ENCODE measurements at regions not wholly inside any gene's neighbourhood (a gene's known extent, or its start where the extent isn't known, plus 50 kb on each side); places are given as distances from the start of the nearest gene placed in this dataset.

GRCh38 chr11:92511522-92512203 lies 287.0 kb downstream of the FAT3 start:
- no peak for DNase-seq
- no peak for TF ChIP-seq CTCF (IDR thresholded peaks at IDR 0.05)
- Histone ChIP-seq H3K36me3 (no peaks in the 10 kb centered on the region), H3K27me3 (peaks cover 0 to under 1% (median 0%) of the 10 kb centered on the region in 7 donors), H3K27ac (no peak overlapping the region), H3K4me1 (no peaks in the 10 kb centered on the region), H3K4me3 (no peak overlapping the region), H3K9me3 (no peaks in the 10 kb centered on the region)
- intact Hi-C loops (cut with DNase I) = no loop called here
- 57 to 69% methylated on average over 1 of the region's 1 CpG for WGBS, 2 donors
- no peak for ATAC-seq

DNA sequence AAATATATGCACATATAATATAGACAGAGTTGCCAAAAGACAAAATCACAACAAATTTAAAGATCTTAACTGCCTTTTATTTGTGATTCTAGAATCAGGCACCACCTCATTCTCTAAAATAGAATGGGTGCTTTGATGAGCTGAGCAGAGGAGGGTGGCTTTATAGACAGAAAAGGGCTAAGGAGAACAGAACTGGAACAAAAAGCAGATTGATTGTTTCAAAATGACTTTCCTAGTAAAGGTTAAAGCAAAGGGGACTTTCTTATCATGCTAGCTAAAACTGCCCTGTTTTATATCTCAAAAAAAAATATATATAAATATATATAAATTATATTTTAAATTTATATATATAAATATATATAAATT lies 287.6 kb downstream of the FAT3 start:
- H3K4me1 ChIP-seq = no peaks in the 10 kb centered on the region
- H3K4me3 ChIP-seq = no peak overlapping the region
- DNase-seq (no peak), ATAC-seq (no peak)
- no peak overlapping the region for H3K27ac ChIP-seq
- no peaks in the 10 kb centered on the region for H3K27me3 ChIP-seq
- no peak for TF ChIP-seq CTCF (IDR thresholded peaks at IDR 0.05)
- peaks cover 0 to 5% (median 0%) of the 10 kb centered on the region in 11 donors for H3K9me3 ChIP-seq
- H3K36me3 ChIP-seq = no peaks in the 10 kb centered on the region
- intact Hi-C loops (cut with DNase I) = no loop called here

DNA sequence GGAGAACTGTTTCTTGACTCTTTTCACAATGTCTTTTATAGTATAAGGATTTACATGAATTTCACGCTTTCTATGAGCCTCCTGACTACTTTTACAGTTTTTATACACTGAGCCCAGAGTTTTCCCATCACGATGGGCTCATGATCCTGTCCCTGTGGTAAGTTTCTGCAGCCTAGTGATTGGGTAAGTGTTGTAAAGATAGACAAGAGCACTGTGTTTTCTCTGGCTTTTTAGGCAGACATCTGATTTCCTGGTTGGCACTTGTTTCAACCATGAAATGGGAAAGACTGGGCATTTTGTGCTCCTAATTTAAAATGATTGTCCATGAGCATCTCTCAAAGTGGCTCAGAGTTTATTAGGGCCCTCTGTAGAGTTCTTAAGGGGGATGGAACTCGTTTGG lies 299.0 kb downstream of the FAT3 start:
- no peak for ATAC-seq
- no peak for TF ChIP-seq CTCF (IDR thresholded peaks at IDR 0.05)
- no peak overlapping the region for H3K27ac ChIP-seq
- no peak overlapping the region for H3K4me3 ChIP-seq
- no peaks in the 10 kb centered on the region for H3K27me3 ChIP-seq
- intact Hi-C loops (cut with DNase I) = loop anchor here in 1 of 10 donors (10.0 kb wide), 1 partner anchor 641 kb away; no protein-coding TSS in a partner anchor
- no peaks in the 10 kb centered on the region for H3K4me1 ChIP-seq
- H3K36me3 ChIP-seq = no peaks in the 10 kb centered on the region
- no peaks in the 10 kb centered on the region for H3K9me3 ChIP-seq
- WGBS, 2 donors = 72 to 74% methylated on average over 3 of the region's 3 CpGs
- no peak for DNase-seq

- WGBS, 2 donors = 88 to 93% methylated on average over 5 of the region's 5 CpGs
- no peak for DNase-seq
- intact Hi-C loops (cut with DNase I) = loop anchor here in 1 of 10 donors (10.0 kb wide), 1 partner anchor 640 kb away; no protein-coding TSS in a partner anchor
Measured at GRCh38 chr11:92524542-92524941, 299.9 kb downstream of the FAT3 start.

More at GRCh38 chr11:92524542-92524941, 299.9 kb downstream of the FAT3 start:
- Histone ChIP-seq H3K27ac (no peak overlapping the region), H3K36me3 (no peaks in the 10 kb centered on the region), H3K4me3 (no peak overlapping the region), H3K4me1 (no peaks in the 10 kb centered on the region), H3K27me3 (no peaks in the 10 kb centered on the region), H3K9me3 (no peaks in the 10 kb centered on the region)
- ATAC-seq = no peak
- TF ChIP-seq CTCF (IDR thresholded peaks at IDR 0.05) = no peak
